GM12874 (cell line): ENCODE measurements at regions not wholly inside any gene's neighbourhood (a gene's known extent, or its start where the extent isn't known, plus 50 kb on each side); places are given as distances from the start of the nearest gene placed in this dataset.

Experiments used
- CTCF ChIP-seq: IDR thresholded peaks from 2 replicates; pipeline ENCODE4 v1.5.1; 2011; ENCODE audit warnings: low read depth, mild to moderate bottlenecking, control low read depth, low read length, moderate library complexity; ENCODE audit not compliant: insufficient read depth

- no peak for TF ChIP-seq CTCF
Observed at GRCh38 chr14:100665511-100666032, 61.1 kb upstream of the DLK1 start.

GRCh38 chr14:100666403-100666802, 60.3 kb upstream of the DLK1 start:
- no peak for TF ChIP-seq CTCF

- no peak for TF ChIP-seq CTCF
Observed at GRCh38 chr14:100666851-100667250, 59.8 kb upstream of the DLK1 start.

GRCh38 chr14:100667656-100668055, 59.0 kb upstream of the DLK1 start:
- no peak for TF ChIP-seq CTCF

GRCh38 chr14:100668352-100668751, 58.3 kb upstream of the DLK1 start:
- no peak for TF ChIP-seq CTCF

- no peak for TF ChIP-seq CTCF
Observed at GRCh38 chr14:100669011-100669412, 57.7 kb upstream of the DLK1 start.

GRCh38 chr14:100669468-100669867, 57.2 kb upstream of the DLK1 start:
- no peak for TF ChIP-seq CTCF
